CD4-positive, alpha-beta memory T cell (primary cell): ENCODE measurements at regions not wholly inside any gene's neighbourhood (a gene's known extent, or its start where the extent isn't known, plus 50 kb on each side); places are given as distances from the start of the nearest gene placed in this dataset.

Source experiments
- CTCF ChIA-PET: fragments of 350-600 bp; sonication (Branson Sonifier 250); formaldehyde crosslinking; loops from one replicate; lab custom pipeline; 2021; ENCODE audit warnings: inconsistent platforms; ENCODE audit not compliant: partially characterized antibody; lab: Charles Lee
- POLR2A ChIA-PET: fragments of 350-600 bp; sonication (Branson Sonifier 250); formaldehyde crosslinking; loops from one replicate; lab custom pipeline; 2021; ENCODE audit not compliant: partially characterized antibody; lab: Charles Lee
- DNase-seq, 5 donors: peaks; one replicate each; pipeline versions ENCODE4 v3.0.0 to v3.0.0-alpha.2; 2020 to 2022; ENCODE audit warnings: mixed read lengths in 1 of 5
- H3K27ac ChIP-seq: one replicate; pipeline ENCODE4 v1.7.0; 2013; ENCODE audit warnings: low read depth, low read length
- H3K27me3 ChIP-seq: 2 replicates; pipeline ENCODE4 v1.7.0; 2013; ENCODE audit warnings: mild to moderate bottlenecking, low read length, moderate library complexity; ENCODE audit not compliant: insufficient read depth
- H3K36me3 ChIP-seq: 2 replicates; pipeline ENCODE4 v1.7.0; 2013; ENCODE audit warnings: mild to moderate bottlenecking, low read length, moderate library complexity; ENCODE audit not compliant: insufficient read depth
- H3K4me1 ChIP-seq: 2 replicates; pipeline ENCODE4 v1.7.0; 2013; ENCODE audit warnings: mild to moderate bottlenecking, low read length, moderate library complexity; ENCODE audit not compliant: insufficient read depth
- H3K4me3 ChIP-seq, 2 donors: one replicate each; pipeline ENCODE4 v1.7.0; 2013; ENCODE audit warnings: low read length in 2 of 2, mild to moderate bottlenecking in 1 of 2
- H3K9me3 ChIP-seq, 2 donors: one replicate each; pipeline ENCODE4 v1.7.0; 2013; ENCODE audit warnings: low read length in 2 of 2, control low read depth in 1 of 2; ENCODE audit not compliant: control insufficient read depth in 1 of 2
- H3K27ac Mint-ChIP-seq, 7 donors: one replicate each; pipeline ENCODE4 v1.8.0; 2020 to 2021; ENCODE audit warnings: mixed read lengths in 7 of 7, mild to moderate bottlenecking in 6 of 7, inconsistent platforms in 3 of 7, moderate library complexity in 3 of 7
- H3K27me3 Mint-ChIP-seq, 2 donors: one replicate each; pipeline ENCODE4 v1.8.0; 2020 to 2021; ENCODE audit warnings: mixed read lengths in 2 of 2
- H3K36me3 Mint-ChIP-seq, 2 donors: one replicate each; pipeline ENCODE4 v1.8.0; 2020 to 2021; ENCODE audit warnings: mixed read lengths in 2 of 2, inconsistent platforms in 1 of 2, mild to moderate bottlenecking in 1 of 2
- H3K4me1 Mint-ChIP-seq, 4 donors: one replicate each; pipeline ENCODE4 v1.8.0; 2020 to 2021; ENCODE audit warnings: mixed read lengths in 4 of 4, mild to moderate bottlenecking in 1 of 4
- H3K4me3 Mint-ChIP-seq, 8 donors: one replicate each; pipeline ENCODE4 v1.8.0; 2020 to 2021; ENCODE audit warnings: mixed read lengths in 8 of 8, mild to moderate bottlenecking in 7 of 8, moderate library complexity in 6 of 8, inconsistent platforms in 3 of 8
- H3K9me3 Mint-ChIP-seq, 8 donors: one replicate each; pipeline ENCODE4 v1.8.0; 2020 to 2021; ENCODE audit warnings: mixed read lengths in 8 of 8, mild to moderate bottlenecking in 5 of 8, inconsistent platforms in 3 of 8, moderate library complexity in 1 of 8
- intact Hi-C: fragments of 100-400 bp; cut with micrococcal nuclease; formaldehyde crosslinking; loops from one replicate; pipeline ENCODE4 v1.15.1; 2023

DNA sequence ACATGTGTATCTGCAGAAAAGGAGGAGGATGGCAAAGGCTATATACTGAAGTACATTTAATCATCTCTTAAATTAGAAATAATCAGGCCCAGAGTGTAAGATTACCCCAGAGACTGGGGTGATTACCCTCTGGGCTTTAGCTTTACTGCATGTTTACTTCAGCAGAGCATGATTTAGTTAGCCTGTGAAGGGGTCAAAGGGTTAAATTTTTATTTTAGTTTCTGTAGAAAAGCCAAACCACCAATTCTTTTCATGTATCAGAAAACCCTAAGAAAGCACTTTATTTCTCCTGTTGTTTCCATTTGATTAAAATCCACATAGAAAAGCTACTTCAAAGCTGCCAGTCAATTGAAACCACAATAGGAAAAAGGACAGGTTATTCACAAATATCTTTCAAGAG lies 101.5 kb upstream of the LSM8 start:
- H3K4me3 Mint-ChIP-seq = no peak overlapping the region
- Histone ChIP-seq H3K36me3 (no peaks in the 10 kb centered on the region), H3K27ac (no peak overlapping the region), H3K4me3 (no peak overlapping the region), H3K4me1 (no peaks in the 10 kb centered on the region), H3K9me3 (no peaks in the 10 kb centered on the region), H3K27me3 (no peaks in the 10 kb centered on the region)
- POLR2A ChIA-PET = no interaction called here
- H3K27ac Mint-ChIP-seq = no peak overlapping the region
- H3K4me1 Mint-ChIP-seq = no peaks in the 10 kb centered on the region
- H3K27me3 Mint-ChIP-seq = peaks cover 10 to 19% of the 10 kb centered on the region in 2 donors
- intact Hi-C loops = no loop called here
- H3K36me3 Mint-ChIP-seq = no peaks in the 10 kb centered on the region
- peaks cover 0 to 2% (median 0%) of the 10 kb centered on the region in 8 donors for H3K9me3 Mint-ChIP-seq
- CTCF ChIA-PET = no interaction called here
- DNase-seq = no peak

GRCh38 chr7:118085000-118085399 lies 99.0 kb upstream of the LSM8 start:
- Histone ChIP-seq H3K36me3 (no peaks in the 10 kb centered on the region), H3K27ac (no peak overlapping the region), H3K4me1 (no peaks in the 10 kb centered on the region), H3K4me3 (no peak overlapping the region), H3K27me3 (no peaks in the 10 kb centered on the region), H3K9me3 (no peaks in the 10 kb centered on the region)
- intact Hi-C loops = no loop called here
- H3K4me3 Mint-ChIP-seq = no peak overlapping the region
- H3K4me1 Mint-ChIP-seq = no peaks in the 10 kb centered on the region
- H3K27ac Mint-ChIP-seq = no peak overlapping the region
- peaks cover 10 to 24% of the 10 kb centered on the region in 2 donors for H3K27me3 Mint-ChIP-seq
- ChIA-PET CTCF (no interaction called here), POLR2A (no interaction called here)
- no peak for DNase-seq
- H3K9me3 Mint-ChIP-seq = peaks cover 0 to 2% (median 0%) of the 10 kb centered on the region in 8 donors
- no peaks in the 10 kb centered on the region for H3K36me3 Mint-ChIP-seq

DNA sequence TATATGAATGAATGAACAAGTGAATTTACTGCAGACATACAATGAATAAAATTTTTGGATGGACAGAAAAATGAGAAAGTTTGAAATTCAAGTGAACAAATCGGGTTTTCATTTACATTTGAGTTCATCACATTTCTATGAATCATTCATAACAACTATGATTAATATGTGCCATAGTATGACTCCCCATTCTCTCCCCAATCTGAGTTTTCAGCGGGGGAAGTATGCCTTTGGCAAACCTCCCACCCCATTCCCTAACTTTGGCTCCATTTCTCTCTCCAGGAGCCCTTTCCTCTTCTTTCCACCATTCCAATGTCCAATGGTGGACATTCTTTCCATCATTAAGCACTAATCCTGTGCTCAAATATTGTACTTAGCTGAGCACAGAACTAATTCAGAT lies 96.8 kb upstream of the LSM8 start:
- Histone ChIP-seq H3K36me3 (no peaks in the 10 kb centered on the region), H3K27ac (no peak overlapping the region), H3K27me3 (no peaks in the 10 kb centered on the region), H3K4me1 (no peaks in the 10 kb centered on the region), H3K9me3 (no peaks in the 10 kb centered on the region), H3K4me3 (no peak overlapping the region)
- CTCF ChIA-PET = no interaction called here
- H3K4me1 Mint-ChIP-seq = no peaks in the 10 kb centered on the region
- POLR2A ChIA-PET = no interaction called here
- no peak for DNase-seq
- intact Hi-C loops = no loop called here
- H3K27me3 Mint-ChIP-seq = peaks cover 12 to 19% of the 10 kb centered on the region in 2 donors
- H3K9me3 Mint-ChIP-seq = no peaks in the 10 kb centered on the region
- no peak overlapping the region for H3K4me3 Mint-ChIP-seq
- no peak overlapping the region for H3K27ac Mint-ChIP-seq
- H3K36me3 Mint-ChIP-seq = no peaks in the 10 kb centered on the region

DNA sequence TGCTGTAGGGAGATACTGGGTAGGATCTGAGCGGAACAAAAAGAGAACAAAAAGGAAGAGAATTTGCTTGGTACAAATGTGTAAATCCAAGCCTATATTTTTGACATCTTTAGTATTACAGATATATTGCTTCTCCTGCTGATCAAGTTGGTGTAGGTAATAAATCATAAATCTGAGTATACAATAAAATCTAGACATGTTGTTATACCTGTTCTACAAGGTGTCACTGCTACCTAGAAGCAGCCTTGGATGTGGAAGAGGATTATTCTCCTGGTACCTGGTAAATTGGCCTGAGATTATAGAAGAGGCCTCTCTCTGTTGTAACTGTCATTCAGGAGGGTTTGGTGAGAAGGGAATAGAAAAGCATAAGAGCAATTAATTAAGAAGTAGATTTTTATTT lies 89.9 kb upstream of the LSM8 start:
- Mint-ChIP-seq H3K27me3 (peaks cover 3 to 5% of the 10 kb centered on the region in 2 donors), H3K27ac (no peak overlapping the region), H3K36me3 (no peaks in the 10 kb centered on the region), H3K4me1 (no peaks in the 10 kb centered on the region), H3K9me3 (peaks cover 0 to 2% (median 0%) of the 10 kb centered on the region in 8 donors), H3K4me3 (no peak overlapping the region)
- Histone ChIP-seq H3K9me3 (no peaks in the 10 kb centered on the region), H3K27me3 (no peaks in the 10 kb centered on the region), H3K4me1 (no peaks in the 10 kb centered on the region), H3K4me3 (no peak overlapping the region), H3K27ac (no peak overlapping the region), H3K36me3 (no peaks in the 10 kb centered on the region)
- ChIA-PET CTCF (no interaction called here), POLR2A (no interaction called here)
- no peak for DNase-seq
- intact Hi-C loops = no loop called here

- CTCF ChIA-PET = no interaction called here
- Histone ChIP-seq H3K4me1 (no peaks in the 10 kb centered on the region), H3K9me3 (no peaks in the 10 kb centered on the region), H3K27ac (no peak overlapping the region), H3K27me3 (no peaks in the 10 kb centered on the region), H3K4me3 (no peak overlapping the region), H3K36me3 (no peaks in the 10 kb centered on the region)
- no peaks in the 10 kb centered on the region for H3K4me1 Mint-ChIP-seq
- H3K36me3 Mint-ChIP-seq = no peaks in the 10 kb centered on the region
- H3K27me3 Mint-ChIP-seq = peaks cover 0 to 3% of the 10 kb centered on the region in 2 donors
- intact Hi-C loops = no loop called here
- DNase-seq = no peak
- H3K9me3 Mint-ChIP-seq = peaks cover 0 to 7% (median 2%) of the 10 kb centered on the region in 8 donors
- H3K4me3 Mint-ChIP-seq = no peak overlapping the region
- H3K27ac Mint-ChIP-seq = no peak overlapping the region
- POLR2A ChIA-PET = no interaction called here
Measured at GRCh38 chr7:118104812-118105441, 79.0 kb upstream of the LSM8 start.

GRCh38 chr7:118109607-118110006 lies 74.4 kb upstream of the LSM8 start:
- Mint-ChIP-seq H3K4me1 (no peaks in the 10 kb centered on the region), H3K36me3 (no peaks in the 10 kb centered on the region), H3K4me3 (no peak overlapping the region), H3K27ac (no peak overlapping the region), H3K27me3 (peaks cover 0 to 5% of the 10 kb centered on the region in 2 donors), H3K9me3 (peaks cover 0 to 9% (median 2%) of the 10 kb centered on the region in 8 donors)
- Histone ChIP-seq H3K4me1 (no peaks in the 10 kb centered on the region), H3K27me3 (no peaks in the 10 kb centered on the region), H3K4me3 (no peak overlapping the region), H3K9me3 (no peaks in the 10 kb centered on the region), H3K36me3 (no peaks in the 10 kb centered on the region), H3K27ac (no peak overlapping the region)
- no peak for DNase-seq
- intact Hi-C loops = no loop called here
- CTCF ChIA-PET = no interaction called here
- POLR2A ChIA-PET = no interaction called here

DNA sequence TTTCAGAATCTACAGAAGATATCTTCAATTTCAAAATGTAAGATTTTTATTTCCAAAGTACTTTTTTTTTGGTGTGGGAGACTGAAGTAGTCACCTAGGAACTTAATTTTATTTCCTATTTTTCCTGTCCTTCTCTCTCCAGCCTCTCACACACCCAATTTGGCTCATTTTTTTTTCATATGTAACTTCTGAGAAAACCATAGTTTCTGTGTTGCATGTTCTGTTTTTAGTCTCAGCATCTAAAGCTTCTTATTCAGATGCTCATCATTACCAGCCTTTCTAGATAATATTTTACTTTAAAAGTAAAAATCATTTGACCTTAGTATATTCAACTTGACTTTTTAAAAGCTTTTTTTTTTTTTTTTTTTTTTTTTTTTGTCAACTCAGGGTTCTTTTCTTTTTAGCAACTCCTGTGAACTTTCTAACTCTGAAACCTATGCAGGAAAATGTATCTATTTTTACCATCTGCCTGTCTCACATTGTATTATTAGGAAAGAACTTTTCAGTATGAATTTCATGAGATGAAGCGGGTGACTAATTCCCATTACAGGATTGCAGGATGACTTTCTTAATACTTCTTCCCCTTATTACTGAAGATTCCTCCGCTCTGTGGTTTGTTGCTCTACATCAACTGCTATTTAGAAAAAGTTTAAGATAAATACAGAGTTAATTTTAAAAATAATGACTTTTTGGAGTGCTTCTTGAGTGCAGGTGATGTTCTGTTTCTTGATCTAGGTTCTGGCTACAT lies 73.6 kb upstream of the LSM8 start:
- Mint-ChIP-seq H3K4me1 (no peaks in the 10 kb centered on the region), H3K27ac (no peak overlapping the region), H3K9me3 (peaks cover 0 to 10% (median 2%) of the 10 kb centered on the region in 8 donors), H3K27me3 (peaks cover 0 to 5% of the 10 kb centered on the region in 2 donors), H3K36me3 (no peaks in the 10 kb centered on the region), H3K4me3 (no peak overlapping the region)
- H3K27ac ChIP-seq = no peak overlapping the region
- H3K4me3 ChIP-seq = no peak overlapping the region
- H3K9me3 ChIP-seq = no peaks in the 10 kb centered on the region
- no peaks in the 10 kb centered on the region for H3K4me1 ChIP-seq
- no peaks in the 10 kb centered on the region for H3K36me3 ChIP-seq
- intact Hi-C loops = no loop called here
- CTCF ChIA-PET = no interaction called here
- no peaks in the 10 kb centered on the region for H3K27me3 ChIP-seq
- POLR2A ChIA-PET = no interaction called here
- DNase-seq = no peak
